ENCODE measurements at regions not wholly inside any gene's neighbourhood (a gene's known extent, or its start where the extent isn't known, plus 50 kb on each side); places are given as distances from the start of the nearest gene placed in this dataset.
"Not testable (repeated sequence)": the region's sequence is repeated elsewhere in the genome, so short reads cannot be mapped to it uniquely, and the experiment has no call there.

DNA sequence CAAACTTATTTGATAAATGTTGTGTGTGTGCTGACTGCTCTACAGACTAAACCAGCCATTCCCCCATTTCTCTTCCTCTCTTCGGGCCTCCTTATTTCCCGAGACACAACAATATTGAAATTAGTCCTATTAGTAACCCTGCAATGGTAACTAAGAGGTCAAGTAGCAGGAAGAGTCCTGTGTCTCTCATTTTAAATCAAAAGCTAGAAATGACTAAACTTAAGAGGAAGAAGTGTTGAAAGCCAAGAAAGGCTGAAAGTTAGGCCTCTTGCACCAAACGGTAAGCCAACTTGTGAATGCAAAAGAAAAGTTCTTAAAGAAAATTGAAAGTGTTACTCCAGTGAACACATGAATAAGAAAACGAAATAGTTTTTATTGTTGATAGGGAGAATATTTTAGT lies 357.8 kb upstream of the SLC7A11 start:
- Mint-ChIP-seq H3K4me3 (no peak overlapping the region), H3K27ac (no peak overlapping the region), H3K27me3 (ENCODE audit: insufficient read depth) (no peaks in the 10 kb centered on the region), H3K4me1 (ENCODE audit: low read depth) (no peaks in the 10 kb centered on the region), H3K9me3 (no peaks in the 10 kb centered on the region), H3K36me3 (ENCODE audit: low read depth) (no peaks in the 10 kb centered on the region)
- intact Hi-C loops (cut with micrococcal nuclease), result no loop called here
- no peak for DNase-seq (ENCODE audit: low spot score)

DNA sequence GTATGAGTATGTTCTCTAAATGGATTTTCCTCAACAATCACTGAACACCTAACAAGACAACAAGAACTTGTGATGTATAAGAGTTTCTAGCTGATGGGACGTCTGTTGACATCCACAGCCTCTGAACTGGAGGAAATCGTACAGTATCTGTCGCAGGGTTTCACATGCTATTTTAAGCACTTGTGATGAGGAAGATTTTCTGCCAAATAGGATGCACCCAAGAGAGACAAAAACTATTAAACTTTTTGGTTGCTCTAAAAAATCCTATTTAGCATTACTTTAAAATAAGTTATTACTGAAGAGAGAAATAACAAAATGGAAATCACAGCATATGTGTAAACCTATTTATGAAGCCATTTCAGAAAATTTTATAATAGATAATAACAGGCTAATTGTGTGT lies 356.1 kb upstream of the SLC7A11 start:
- Mint-ChIP-seq H3K27me3 (ENCODE audit: insufficient read depth) (no peaks in the 10 kb centered on the region), H3K4me3 (no peak overlapping the region), H3K4me1 (ENCODE audit: low read depth) (no peaks in the 10 kb centered on the region), H3K9me3 (no peaks in the 10 kb centered on the region), H3K36me3 (ENCODE audit: low read depth) (no peaks in the 10 kb centered on the region), H3K27ac (no peak overlapping the region)
- DNase-seq (ENCODE audit: low spot score), result no peak
- intact Hi-C loops (cut with micrococcal nuclease), result no loop called here

DNA sequence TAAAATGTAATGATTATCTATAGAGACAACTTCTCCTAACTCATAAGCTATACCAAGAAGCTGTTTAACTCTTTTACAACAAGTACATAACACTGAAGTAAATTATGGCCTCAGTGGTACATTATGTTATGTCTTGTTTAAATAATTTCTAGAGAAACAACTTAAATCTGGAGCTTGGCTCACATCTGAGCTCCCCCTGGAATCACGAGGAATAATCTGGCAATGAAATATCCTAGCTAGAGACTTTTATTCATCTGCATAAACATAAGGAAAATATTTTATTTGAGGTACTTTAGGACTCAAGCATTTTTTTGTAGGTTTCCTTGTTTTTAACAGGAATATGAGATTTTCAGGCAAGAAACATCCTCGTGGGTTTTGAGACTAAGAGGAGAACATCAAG lies 354.7 kb upstream of the SLC7A11 start:
- Mint-ChIP-seq H3K36me3 (ENCODE audit: low read depth) (no peaks in the 10 kb centered on the region), H3K4me1 (ENCODE audit: low read depth) (no peaks in the 10 kb centered on the region), H3K4me3 (no peak overlapping the region), H3K27ac (no peak overlapping the region), H3K27me3 (ENCODE audit: insufficient read depth) (no peaks in the 10 kb centered on the region), H3K9me3 (no peaks in the 10 kb centered on the region)
- intact Hi-C loops (cut with micrococcal nuclease), result no loop called here
- DNase-seq (ENCODE audit: low spot score), result no peak

DNA sequence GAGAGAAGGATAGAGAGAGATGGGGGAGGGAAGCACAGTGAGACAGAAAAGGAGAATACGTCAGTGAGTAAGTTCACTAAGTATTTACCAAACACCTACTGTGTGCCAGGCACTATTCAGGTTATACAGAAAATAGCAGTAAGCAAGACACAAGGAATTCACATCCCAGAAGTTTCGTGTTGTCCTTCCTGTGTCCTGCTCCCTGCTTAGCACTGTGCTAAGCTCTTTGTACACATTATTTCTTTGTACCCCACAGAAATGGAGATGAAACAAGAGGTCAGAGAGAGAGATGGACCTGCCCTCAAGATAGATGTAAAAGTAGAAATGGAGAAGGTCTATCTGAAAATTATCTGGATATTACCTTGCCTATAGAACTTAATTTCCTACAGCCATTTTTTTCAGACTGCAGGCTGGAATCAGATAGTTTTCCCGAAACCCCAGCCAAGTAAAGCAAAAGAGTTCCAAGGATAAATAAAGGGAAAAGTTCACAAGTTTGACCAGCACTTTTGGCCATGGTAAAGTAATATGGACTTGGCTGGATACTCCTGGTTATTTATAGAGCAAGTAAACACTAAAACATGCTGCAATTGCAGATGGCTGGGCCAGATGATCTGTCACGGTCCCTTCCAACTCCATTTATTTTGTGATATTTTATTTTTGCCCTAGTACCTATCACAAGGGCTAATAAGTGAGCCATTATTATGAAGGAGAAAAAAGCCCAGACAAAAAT lies 353.7 kb upstream of the SLC7A11 start:
- no peaks in the 10 kb centered on the region for H3K4me1 Mint-ChIP-seq (ENCODE audit: low read depth)
- H3K27me3 Mint-ChIP-seq (ENCODE audit: insufficient read depth), result no peaks in the 10 kb centered on the region
- intact Hi-C loops (cut with micrococcal nuclease), result no loop called here
- H3K36me3 Mint-ChIP-seq (ENCODE audit: low read depth), result no peaks in the 10 kb centered on the region
- no peak for DNase-seq (ENCODE audit: low spot score)
- H3K4me3 Mint-ChIP-seq, result no peak overlapping the region
- H3K27ac Mint-ChIP-seq, result no peak overlapping the region
- H3K9me3 Mint-ChIP-seq, result no peaks in the 10 kb centered on the region

DNA sequence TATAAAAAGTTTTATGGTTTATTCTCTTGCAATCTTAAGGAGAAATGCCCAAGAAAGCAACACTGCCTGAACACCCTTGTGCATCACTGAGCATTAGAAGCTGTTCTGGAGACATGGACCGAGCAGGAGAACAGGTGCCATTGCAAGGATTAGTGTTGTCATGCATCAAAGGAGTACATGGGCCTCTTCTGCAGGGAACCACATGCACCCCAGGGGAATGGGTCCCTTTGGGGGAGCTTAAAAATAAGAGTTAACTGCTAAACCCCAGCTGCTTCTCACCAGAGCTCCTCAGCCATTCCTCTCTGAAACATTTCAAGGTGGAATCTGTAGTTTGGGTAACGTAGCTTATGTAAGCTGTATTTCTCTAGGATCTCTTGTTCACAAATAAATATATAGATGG lies 353.0 kb upstream of the SLC7A11 start:
- intact Hi-C loops (cut with micrococcal nuclease), result no loop called here
- no peaks in the 10 kb centered on the region for H3K4me1 Mint-ChIP-seq (ENCODE audit: low read depth)
- H3K4me3 Mint-ChIP-seq, result no peak overlapping the region
- no peaks in the 10 kb centered on the region for H3K36me3 Mint-ChIP-seq (ENCODE audit: low read depth)
- DNase-seq (ENCODE audit: low spot score), result no peak
- no peak overlapping the region for H3K27ac Mint-ChIP-seq
- no peaks in the 10 kb centered on the region for H3K9me3 Mint-ChIP-seq
- H3K27me3 Mint-ChIP-seq (ENCODE audit: insufficient read depth), result no peaks in the 10 kb centered on the region

DNA sequence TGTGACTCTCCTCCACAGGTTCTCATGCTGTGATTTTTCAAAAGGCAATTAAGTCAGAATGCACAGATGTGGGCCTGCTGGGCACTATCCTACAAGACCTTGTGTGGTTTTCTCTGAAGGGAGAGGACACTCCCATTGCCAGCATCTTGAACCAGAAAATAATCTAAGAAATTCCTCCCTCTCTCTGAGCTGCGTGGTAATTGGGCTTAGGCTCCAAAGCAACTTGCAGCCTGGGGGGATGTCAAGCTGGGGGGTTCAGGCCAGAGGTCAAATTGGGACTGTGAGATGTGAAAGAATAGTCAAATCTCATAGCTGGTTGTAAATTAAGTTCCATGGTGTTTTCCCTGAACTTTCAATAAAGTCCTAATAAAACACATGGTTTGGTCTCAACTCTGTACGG lies 350.6 kb upstream of the SLC7A11 start:
- Mint-ChIP-seq H3K4me1 (ENCODE audit: low read depth) (no peaks in the 10 kb centered on the region), H3K27me3 (ENCODE audit: insufficient read depth) (no peaks in the 10 kb centered on the region), H3K36me3 (ENCODE audit: low read depth) (no peaks in the 10 kb centered on the region), H3K4me3 (no peak overlapping the region), H3K9me3 (no peaks in the 10 kb centered on the region), H3K27ac (no peak overlapping the region)
- intact Hi-C loops (cut with micrococcal nuclease), result no loop called here
- no peak for DNase-seq (ENCODE audit: low spot score)

DNA sequence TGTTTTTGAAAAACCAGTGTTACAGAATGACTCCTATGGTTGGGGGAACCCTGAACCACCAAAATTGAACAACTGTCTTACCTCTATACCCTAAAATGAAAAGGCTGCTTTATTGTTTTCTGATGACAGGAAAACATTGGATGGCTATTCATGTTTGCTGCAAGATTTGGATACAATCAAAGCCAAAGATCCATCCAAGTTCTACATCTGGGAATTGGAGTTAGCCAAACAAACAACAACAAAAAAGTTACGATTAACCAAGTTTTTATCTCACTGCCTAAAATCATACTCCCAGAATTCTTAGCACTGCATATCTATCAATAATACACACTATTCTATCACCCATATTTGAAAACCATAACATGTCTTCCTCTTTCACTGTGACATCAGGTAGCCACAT lies 349.7 kb upstream of the SLC7A11 start:
- Mint-ChIP-seq H3K27ac (no peak overlapping the region), H3K4me3 (no peak overlapping the region), H3K9me3 (no peaks in the 10 kb centered on the region), H3K4me1 (ENCODE audit: low read depth) (no peaks in the 10 kb centered on the region), H3K36me3 (ENCODE audit: low read depth) (no peaks in the 10 kb centered on the region), H3K27me3 (ENCODE audit: insufficient read depth) (no peaks in the 10 kb centered on the region)
- DNase-seq (ENCODE audit: low spot score), result no peak
- intact Hi-C loops (cut with micrococcal nuclease), result no loop called here

DNA sequence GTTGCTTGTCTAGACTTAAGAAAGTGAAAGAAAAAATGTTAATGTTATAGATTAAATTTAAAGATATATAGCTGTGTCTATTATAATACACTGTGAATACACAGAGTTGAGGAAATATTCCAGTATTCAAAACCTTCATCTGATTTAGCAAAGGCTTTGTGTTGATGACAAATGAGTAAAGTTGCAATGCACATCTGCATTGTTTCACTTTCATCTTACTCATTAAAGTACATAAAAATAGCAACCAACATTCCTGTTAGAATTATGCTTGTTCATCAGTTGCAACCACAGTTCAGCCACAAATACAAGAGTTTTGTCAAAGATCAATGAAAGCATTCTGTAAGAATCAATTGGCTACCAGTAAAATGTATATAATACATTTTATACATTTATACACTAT lies 346.4 kb upstream of the SLC7A11 start:
- no peak overlapping the region for H3K27ac Mint-ChIP-seq
- H3K4me1 Mint-ChIP-seq (ENCODE audit: low read depth), result no peaks in the 10 kb centered on the region
- no peak for DNase-seq (ENCODE audit: low spot score)
- H3K36me3 Mint-ChIP-seq (ENCODE audit: low read depth), result no peaks in the 10 kb centered on the region
- intact Hi-C loops (cut with micrococcal nuclease), result no loop called here
- H3K9me3 Mint-ChIP-seq, result no peaks in the 10 kb centered on the region
- H3K27me3 Mint-ChIP-seq (ENCODE audit: insufficient read depth), result no peaks in the 10 kb centered on the region
- H3K4me3 Mint-ChIP-seq, result no peak overlapping the region

DNA sequence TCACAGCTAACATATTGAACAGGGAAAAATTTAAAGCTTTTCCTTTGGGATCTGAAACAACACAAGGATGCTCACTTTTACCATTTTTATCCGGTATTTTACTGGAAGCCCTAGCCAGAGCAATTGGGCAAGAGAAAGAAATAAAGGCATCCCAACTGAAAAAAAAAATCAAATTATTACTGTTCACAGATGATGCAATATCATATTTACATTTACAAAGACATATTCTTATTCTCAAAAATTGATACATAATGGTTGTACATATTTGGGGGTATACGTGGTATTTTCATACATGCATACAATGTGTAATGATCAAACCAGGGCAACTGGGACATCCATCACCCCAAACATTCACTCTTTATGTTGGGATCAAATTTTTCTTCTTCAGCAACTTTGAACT lies 337.0 kb upstream of the SLC7A11 start:
- Mint-ChIP-seq H3K27me3 (ENCODE audit: insufficient read depth) (no peaks in the 10 kb centered on the region), H3K4me1 (ENCODE audit: low read depth) (no peaks in the 10 kb centered on the region), H3K4me3 (no peak overlapping the region), H3K9me3 (peaks cover 18% of the 10 kb centered on the region), H3K36me3 (ENCODE audit: low read depth) (no peaks in the 10 kb centered on the region), H3K27ac (no peak overlapping the region)
- DNase-seq (ENCODE audit: low spot score), result no peak
- intact Hi-C loops (cut with micrococcal nuclease), result no loop called here

DNA sequence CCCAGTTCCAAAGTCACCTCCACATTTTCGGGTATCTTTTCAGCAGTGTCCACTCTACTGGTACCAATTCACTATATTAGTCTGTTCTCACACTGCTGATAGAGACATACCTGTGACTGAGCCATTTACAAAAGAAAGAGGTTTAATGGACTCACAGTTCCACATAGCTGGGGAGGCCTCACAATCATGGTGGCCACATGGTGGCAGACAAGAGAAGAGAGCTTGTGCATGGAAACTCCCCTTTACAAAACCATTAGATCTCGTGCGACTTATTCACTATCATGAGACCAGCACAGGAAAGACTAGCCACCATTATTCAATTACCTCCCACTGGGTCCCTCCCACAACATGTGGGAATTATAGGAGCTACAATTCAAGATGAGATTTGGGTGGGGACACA lies 335.7 kb upstream of the SLC7A11 start:
- H3K4me3 Mint-ChIP-seq; H3K27me3 Mint-ChIP-seq (ENCODE audit: insufficient read depth); intact Hi-C loops (cut with micrococcal nuclease); H3K36me3 Mint-ChIP-seq (ENCODE audit: low read depth); DNase-seq (ENCODE audit: low spot score); H3K27ac Mint-ChIP-seq; H3K4me1 Mint-ChIP-seq (ENCODE audit: low read depth): not testable (repeated sequence)
- H3K9me3 Mint-ChIP-seq, result peaks cover 18% of the 10 kb centered on the region

DNA sequence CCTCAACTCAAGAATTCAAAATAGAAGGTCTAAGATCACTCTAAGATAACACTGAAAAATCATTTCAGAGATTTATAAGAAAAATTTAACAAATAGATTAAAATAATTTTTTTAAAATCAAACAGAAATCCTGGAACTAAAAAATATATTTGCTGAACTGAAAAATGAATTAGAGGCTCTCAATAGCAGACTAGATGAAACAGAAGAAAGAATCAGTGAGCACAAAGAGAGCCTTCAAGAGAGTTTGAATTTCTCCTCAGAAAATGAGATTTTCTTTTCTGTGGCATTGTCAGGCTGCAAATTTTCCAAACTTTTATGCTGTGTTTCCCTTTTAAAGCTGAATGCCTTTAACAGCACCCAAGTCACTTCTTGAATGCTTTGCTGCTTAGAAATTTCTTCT lies 335.0 kb upstream of the SLC7A11 start:
- H3K27me3 Mint-ChIP-seq (ENCODE audit: insufficient read depth), result no peaks in the 10 kb centered on the region
- H3K36me3 Mint-ChIP-seq (ENCODE audit: low read depth), result no peaks in the 10 kb centered on the region
- H3K4me1 Mint-ChIP-seq (ENCODE audit: low read depth), result no peaks in the 10 kb centered on the region
- H3K27ac Mint-ChIP-seq, result no peak overlapping the region
- peaks cover 18% of the 10 kb centered on the region for H3K9me3 Mint-ChIP-seq
- intact Hi-C loops (cut with micrococcal nuclease), result no loop called here
- no peak for DNase-seq (ENCODE audit: low spot score)
- H3K4me3 Mint-ChIP-seq, result no peak overlapping the region

DNA sequence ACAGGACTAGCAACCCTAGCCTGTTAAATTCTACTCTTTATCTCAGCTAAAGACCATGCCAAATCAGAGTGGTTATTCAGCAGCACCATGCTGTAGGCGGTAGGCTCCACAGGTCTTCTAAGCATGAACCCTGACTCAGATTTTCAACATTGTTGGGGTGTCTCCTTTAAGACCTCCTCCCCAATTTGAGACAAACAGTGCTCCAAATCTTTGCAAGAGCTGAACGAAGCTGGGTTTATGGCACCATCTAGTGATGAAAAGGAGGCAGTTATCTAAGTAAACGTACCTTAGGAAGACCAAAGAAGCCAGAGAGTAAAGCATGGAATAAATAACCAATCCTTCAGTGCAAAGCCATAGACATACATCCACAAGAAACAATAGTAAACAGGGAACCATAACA lies 334.5 kb upstream of the SLC7A11 start:
- Mint-ChIP-seq H3K36me3 (ENCODE audit: low read depth) (no peaks in the 10 kb centered on the region), H3K9me3 (peaks cover 18% of the 10 kb centered on the region), H3K4me1 (ENCODE audit: low read depth) (no peaks in the 10 kb centered on the region), H3K27ac (no peak overlapping the region), H3K27me3 (ENCODE audit: insufficient read depth) (no peaks in the 10 kb centered on the region), H3K4me3 (no peak overlapping the region)
- intact Hi-C loops (cut with micrococcal nuclease), result no loop called here
- DNase-seq (ENCODE audit: low spot score), result no peak

DNA sequence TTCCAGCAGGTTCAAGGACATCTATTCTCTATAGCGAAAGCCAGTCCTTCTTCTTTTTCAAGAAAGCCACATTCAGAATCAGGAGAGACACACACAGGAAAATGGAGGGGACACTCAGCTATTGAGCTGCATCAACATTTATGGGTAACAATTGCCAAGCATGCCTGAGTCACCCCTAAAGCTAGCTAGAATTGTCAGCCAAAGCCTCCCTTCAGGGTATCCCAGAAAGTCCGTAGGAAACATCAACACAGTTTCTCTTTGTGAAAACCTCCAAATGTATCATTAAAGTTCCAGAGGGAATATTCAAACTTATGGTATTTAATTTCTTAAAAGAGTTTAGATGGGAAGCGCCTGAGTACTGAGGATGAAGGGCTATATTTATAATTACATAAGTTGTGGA lies 331.1 kb upstream of the SLC7A11 start:
- Mint-ChIP-seq H3K9me3 (peaks cover 18% of the 10 kb centered on the region), H3K27me3 (ENCODE audit: insufficient read depth) (no peaks in the 10 kb centered on the region), H3K4me1 (ENCODE audit: low read depth) (no peaks in the 10 kb centered on the region), H3K36me3 (ENCODE audit: low read depth) (no peaks in the 10 kb centered on the region), H3K4me3 (no peak overlapping the region), H3K27ac (no peak overlapping the region)
- no peak for DNase-seq (ENCODE audit: low spot score)
- intact Hi-C loops (cut with micrococcal nuclease), result no loop called here

DNA sequence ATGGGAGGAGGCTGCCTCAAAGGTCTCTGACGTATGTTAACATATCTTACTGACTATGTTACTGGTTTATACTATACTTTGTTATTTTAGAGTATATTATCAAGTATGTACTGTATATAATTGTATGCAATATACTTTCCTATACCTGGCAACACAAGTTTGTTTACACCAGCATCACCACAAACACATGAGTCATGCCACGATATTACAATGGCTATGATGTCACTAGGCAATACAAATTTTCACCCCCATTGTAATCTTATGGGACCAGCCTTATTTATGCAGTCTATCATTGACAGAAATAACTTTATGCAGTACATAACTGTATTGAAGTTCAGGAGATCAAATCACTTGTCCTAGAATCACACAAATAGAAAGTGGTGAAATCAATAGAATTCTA lies 329.9 kb upstream of the SLC7A11 start:
- intact Hi-C loops (cut with micrococcal nuclease), result no loop called here
- Mint-ChIP-seq H3K27me3 (ENCODE audit: insufficient read depth) (no peaks in the 10 kb centered on the region), H3K4me1 (ENCODE audit: low read depth) (no peaks in the 10 kb centered on the region), H3K4me3 (no peak overlapping the region), H3K36me3 (ENCODE audit: low read depth) (no peaks in the 10 kb centered on the region), H3K27ac (no peak overlapping the region), H3K9me3 (peaks cover 8% of the 10 kb centered on the region)
- DNase-seq (ENCODE audit: low spot score), result no peak

Data from activated T-helper 1 cell treated with anti-CD3 and anti-CD28 coated beads, Interleukin-12 subunit alpha, Interleukin-12 subunit beta, Interleukin-2, Interleukin-4 antibody, amounts not matched to agents 30 ng/mL and 10 ng/mL and 1 ng/mL, durations not matched to agents 14 hours and 24 hours and 36 hours (primary cell).